Rectal smooth muscle tissue (tissue), 1 donor: ENCODE measurements at regions not wholly inside any gene's neighbourhood (a gene's known extent, or its start where the extent isn't known, plus 50 kb on each side); places are given as distances from the start of the nearest gene placed in this dataset.

ENCODE experiments used
- H3K27ac ChIP-seq: one replicate; pipeline ENCODE4 v1.7.0; 2013; ENCODE audit warnings: low read depth, low read length, inconsistent platforms
- H3K27me3 ChIP-seq: one replicate; pipeline ENCODE4 v1.7.0; 2013; ENCODE audit warnings: low read length; ENCODE audit not compliant: control insufficient read depth, insufficient read depth
- H3K36me3 ChIP-seq: one replicate; pipeline ENCODE4 v1.7.0; 2013; ENCODE audit warnings: low read length; ENCODE audit not compliant: control insufficient read depth, insufficient read depth
- H3K4me1 ChIP-seq: one replicate; pipeline ENCODE4 v1.7.0; 2013; ENCODE audit warnings: low read length; ENCODE audit not compliant: control insufficient read depth, insufficient read depth
- H3K4me3 ChIP-seq: one replicate; pipeline ENCODE4 v1.7.0; 2013; ENCODE audit warnings: low read length
- H3K9ac ChIP-seq: one replicate; pipeline ENCODE4 v1.7.0; 2013; ENCODE audit warnings: low read length

GRCh38 chr2:15789381-15790062, 150.8 kb upstream of the MYCN start:
- Histone ChIP-seq H3K36me3 (no peaks in the 10 kb centered on the region), H3K4me3 (no peak overlapping the region), H3K4me1 (no peaks in the 10 kb centered on the region), H3K9ac (no peak overlapping the region), H3K27me3 (no peaks in the 10 kb centered on the region), H3K27ac (no peak overlapping the region)

DNA sequence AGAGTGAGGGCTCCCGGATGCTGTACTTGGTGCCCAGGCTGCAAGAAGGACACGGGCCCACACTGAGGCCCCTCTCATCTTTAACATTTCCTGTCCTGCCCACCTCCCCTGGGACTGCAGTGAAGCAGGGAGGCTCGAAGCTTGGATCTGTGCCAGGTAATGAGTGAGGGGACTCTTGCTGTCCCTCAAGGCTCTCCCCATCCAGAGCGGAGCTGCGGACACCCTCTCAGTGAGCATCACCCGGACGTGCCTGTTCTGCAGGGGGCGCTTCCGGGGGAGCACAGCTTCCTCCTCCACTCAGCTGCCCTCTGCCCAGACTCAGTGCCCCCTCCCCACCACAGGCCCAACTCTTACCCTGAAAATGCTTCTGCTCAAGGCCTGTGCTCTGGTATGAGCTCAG, 150.0 kb upstream of the MYCN start:
- no peak overlapping the region for H3K4me3 ChIP-seq
- H3K27me3 ChIP-seq = no peaks in the 10 kb centered on the region
- H3K27ac ChIP-seq = no peak overlapping the region
- no peak overlapping the region for H3K9ac ChIP-seq
- H3K36me3 ChIP-seq = no peaks in the 10 kb centered on the region
- no peaks in the 10 kb centered on the region for H3K4me1 ChIP-seq

DNA sequence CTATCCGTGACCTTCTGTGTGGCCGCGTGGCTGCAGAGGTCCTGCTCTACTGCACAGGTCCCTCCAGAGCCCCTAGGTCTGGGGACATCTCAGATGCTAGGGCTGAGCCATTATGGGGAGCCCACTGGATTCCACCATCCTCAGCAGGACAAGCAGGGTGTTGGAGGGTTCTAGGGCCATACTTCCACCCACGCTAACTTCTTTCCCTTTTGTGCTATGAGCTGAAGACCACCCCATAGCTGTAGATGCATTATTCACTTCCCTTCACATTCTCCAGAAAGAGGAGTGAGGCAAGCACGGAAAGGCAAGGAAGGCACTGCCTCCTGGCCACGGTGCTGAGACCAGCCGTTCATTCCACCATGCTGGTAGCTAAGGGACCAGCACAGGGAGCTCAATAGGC, 149.5 kb upstream of the MYCN start:
- Histone ChIP-seq H3K36me3 (no peaks in the 10 kb centered on the region), H3K4me1 (no peaks in the 10 kb centered on the region), H3K27ac (no peak overlapping the region), H3K4me3 (no peak overlapping the region), H3K9ac (no peak overlapping the region), H3K27me3 (no peaks in the 10 kb centered on the region)

GRCh38 chr2:15791294-15791693, 149.1 kb upstream of the MYCN start:
- no peaks in the 10 kb centered on the region for H3K27me3 ChIP-seq
- H3K9ac ChIP-seq = no peak overlapping the region
- no peak overlapping the region for H3K27ac ChIP-seq
- H3K36me3 ChIP-seq = no peaks in the 10 kb centered on the region
- H3K4me1 ChIP-seq = no peaks in the 10 kb centered on the region
- no peak overlapping the region for H3K4me3 ChIP-seq

DNA sequence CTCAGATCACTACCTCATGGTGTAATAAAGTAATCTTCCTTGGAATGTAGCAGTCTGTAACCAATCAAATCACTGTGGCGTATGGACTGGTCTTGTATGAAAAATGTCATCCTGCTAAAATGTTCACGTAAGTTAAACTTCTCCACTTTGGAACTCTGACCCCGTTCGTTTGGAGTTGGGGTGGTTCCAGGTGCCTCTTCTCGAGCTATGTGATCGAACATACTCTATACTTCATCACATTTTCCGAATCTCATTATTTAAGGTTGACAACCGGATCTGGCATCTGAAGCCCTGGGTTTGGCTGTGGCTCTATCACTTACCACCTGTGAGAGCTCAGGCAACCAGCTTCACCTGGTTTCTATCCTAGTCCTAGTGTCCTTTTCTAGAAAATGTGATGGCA, 148.0 kb upstream of the MYCN start:
- no peaks in the 10 kb centered on the region for H3K27me3 ChIP-seq
- no peak overlapping the region for H3K9ac ChIP-seq
- no peaks in the 10 kb centered on the region for H3K4me1 ChIP-seq
- no peak overlapping the region for H3K27ac ChIP-seq
- no peaks in the 10 kb centered on the region for H3K36me3 ChIP-seq
- H3K4me3 ChIP-seq = no peak overlapping the region

- H3K27me3 ChIP-seq = no peaks in the 10 kb centered on the region
Observed at GRCh38 chr2:15793078-15793913, 147.1 kb upstream of the MYCN start.

DNA sequence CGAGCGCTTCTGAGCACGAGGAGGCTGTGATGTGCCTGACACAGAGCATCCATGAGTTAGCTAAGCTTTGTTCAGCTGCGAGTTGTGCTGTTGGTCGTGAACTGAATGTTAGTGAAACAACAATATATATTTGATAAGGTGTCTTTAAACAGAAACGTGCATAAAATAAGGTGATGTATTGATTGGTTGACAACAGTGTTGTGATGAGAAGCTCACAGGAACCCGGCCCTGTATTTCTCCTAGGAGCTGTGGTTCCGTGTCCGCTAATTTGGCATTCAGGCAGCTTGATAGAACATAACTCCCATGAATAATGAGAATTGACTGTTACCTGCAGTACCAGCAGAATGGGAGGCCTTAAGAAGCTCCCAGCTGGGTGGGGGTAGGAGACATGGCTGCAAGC, 146.4 kb upstream of the MYCN start:
- Histone ChIP-seq H3K36me3 (no peaks in the 10 kb centered on the region), H3K27me3 (no peaks in the 10 kb centered on the region), H3K27ac (no peak overlapping the region), H3K9ac (no peak overlapping the region), H3K4me3 (no peak overlapping the region), H3K4me1 (no peaks in the 10 kb centered on the region)

More at GRCh38 chr2:15793078-15793913, 147.1 kb upstream of the MYCN start:
- H3K4me3 ChIP-seq = no peak overlapping the region
- no peak overlapping the region for H3K9ac ChIP-seq
- no peaks in the 10 kb centered on the region for H3K4me1 ChIP-seq
- H3K27ac ChIP-seq = no peak overlapping the region
- no peaks in the 10 kb centered on the region for H3K36me3 ChIP-seq

DNA sequence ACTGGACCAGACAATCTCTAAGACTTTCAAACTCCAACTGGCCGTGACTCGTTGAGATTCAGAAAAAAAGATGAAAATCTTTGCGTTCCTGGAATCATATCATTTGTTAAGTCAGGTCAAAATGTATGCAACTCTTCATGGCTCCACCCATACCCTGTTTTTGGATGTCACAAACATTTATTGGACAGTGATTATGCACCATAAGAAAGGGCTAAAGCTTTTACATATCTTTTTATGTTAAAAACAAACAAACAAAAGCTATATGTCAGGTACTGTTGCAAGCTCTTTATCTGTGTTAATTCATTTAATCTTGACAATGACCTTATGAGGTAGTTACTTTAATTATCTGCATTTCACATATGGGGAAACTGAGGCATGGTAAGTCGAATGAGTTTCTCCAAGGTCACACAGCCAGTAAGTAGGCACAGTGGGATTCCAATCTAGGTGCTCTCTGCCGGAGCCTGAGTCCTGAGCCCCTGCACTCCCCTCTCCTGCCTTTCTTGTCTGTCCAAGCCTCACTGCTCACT, 145.7 kb upstream of the MYCN start:
- H3K27me3 ChIP-seq = no peaks in the 10 kb centered on the region

GRCh38 chr2:15795426-15795825, 144.9 kb upstream of the MYCN start:
- H3K36me3 ChIP-seq = no peaks in the 10 kb centered on the region
- H3K27me3 ChIP-seq = no peaks in the 10 kb centered on the region
- no peak overlapping the region for H3K9ac ChIP-seq
- no peaks in the 10 kb centered on the region for H3K4me1 ChIP-seq
- no peak overlapping the region for H3K4me3 ChIP-seq
- H3K27ac ChIP-seq = no peak overlapping the region

More for the DNA sequence above, 145.7 kb upstream of the MYCN start:
- no peaks in the 10 kb centered on the region for H3K4me1 ChIP-seq
- no peak overlapping the region for H3K9ac ChIP-seq
- no peaks in the 10 kb centered on the region for H3K36me3 ChIP-seq
- H3K27ac ChIP-seq = no peak overlapping the region
- no peak overlapping the region for H3K4me3 ChIP-seq

- no peak overlapping the region for H3K9ac ChIP-seq
- no peaks in the 10 kb centered on the region for H3K27me3 ChIP-seq
- no peak overlapping the region for H3K4me3 ChIP-seq
- H3K36me3 ChIP-seq = no peaks in the 10 kb centered on the region
- no peaks in the 10 kb centered on the region for H3K4me1 ChIP-seq
- no peak overlapping the region for H3K27ac ChIP-seq
Observed at GRCh38 chr2:15796167-15796942, 144.0 kb upstream of the MYCN start.

DNA sequence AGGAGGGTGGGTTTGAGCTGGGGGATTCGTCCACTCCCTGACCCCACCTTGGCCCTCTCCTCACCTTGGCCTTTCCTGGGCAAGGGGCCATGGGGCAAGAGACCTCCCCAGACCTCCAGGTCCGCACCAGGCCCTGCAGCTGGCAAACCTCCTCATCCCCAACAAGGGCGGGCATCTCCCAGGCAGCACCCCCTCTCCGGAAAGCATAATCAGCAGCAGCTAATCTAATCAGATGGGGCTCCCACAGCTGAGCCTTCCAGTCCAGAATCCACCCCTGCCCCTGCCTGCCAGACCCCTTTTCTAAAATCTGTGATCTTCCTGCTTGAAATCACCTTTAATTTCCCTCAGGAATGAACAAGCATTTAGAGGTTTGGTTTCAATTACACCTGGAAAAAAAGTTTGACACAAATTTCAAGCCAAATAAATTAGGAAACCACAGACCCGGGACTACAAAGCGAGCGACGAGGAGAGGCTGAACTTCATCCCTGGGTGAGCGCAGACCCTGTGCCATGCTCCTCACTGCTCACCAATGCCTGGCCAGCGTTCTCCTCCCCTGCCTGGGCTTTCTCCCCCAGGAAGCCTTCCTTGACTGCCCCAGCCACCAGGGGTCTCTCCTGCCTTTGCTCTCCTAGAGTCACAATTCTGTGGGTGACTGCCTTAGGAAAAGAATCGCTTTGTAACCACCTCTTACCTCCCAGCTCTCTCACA, 143.0 kb upstream of the MYCN start:
- no peak overlapping the region for H3K9ac ChIP-seq
- H3K27ac ChIP-seq = no peak overlapping the region
- no peaks in the 10 kb centered on the region for H3K4me1 ChIP-seq
- no peak overlapping the region for H3K4me3 ChIP-seq
- H3K27me3 ChIP-seq = no peaks in the 10 kb centered on the region
- H3K36me3 ChIP-seq = no peaks in the 10 kb centered on the region

DNA sequence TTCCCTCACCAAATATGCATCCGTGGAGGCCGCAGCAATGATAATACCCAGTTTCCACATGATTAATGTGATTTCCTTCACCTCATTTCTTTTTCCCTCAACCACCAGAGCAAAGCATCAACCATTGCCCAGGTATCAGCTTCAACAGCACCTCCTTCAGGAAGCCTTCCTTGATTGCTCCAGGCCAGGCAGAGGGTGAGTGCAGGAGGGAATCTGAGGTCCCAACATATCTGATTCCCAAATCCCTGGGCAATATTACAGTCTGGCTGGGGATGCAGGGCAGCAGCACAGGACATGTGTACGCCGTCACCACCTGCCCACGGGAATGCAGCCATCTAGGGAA, 142.4 kb upstream of the MYCN start:
- Histone ChIP-seq H3K4me1 (no peaks in the 10 kb centered on the region), H3K27me3 (no peaks in the 10 kb centered on the region), H3K4me3 (no peak overlapping the region), H3K9ac (no peak overlapping the region), H3K36me3 (no peaks in the 10 kb centered on the region), H3K27ac (no peak overlapping the region)
